ENCODE measurements at regions not wholly inside any gene's neighbourhood (a gene's known extent, or its start where the extent isn't known, plus 50 kb on each side); places are given as distances from the start of the nearest gene placed in this dataset.
A peak's percentile ranks its signal among the peaks of the same experiment; 100 is the strongest.

DNA sequence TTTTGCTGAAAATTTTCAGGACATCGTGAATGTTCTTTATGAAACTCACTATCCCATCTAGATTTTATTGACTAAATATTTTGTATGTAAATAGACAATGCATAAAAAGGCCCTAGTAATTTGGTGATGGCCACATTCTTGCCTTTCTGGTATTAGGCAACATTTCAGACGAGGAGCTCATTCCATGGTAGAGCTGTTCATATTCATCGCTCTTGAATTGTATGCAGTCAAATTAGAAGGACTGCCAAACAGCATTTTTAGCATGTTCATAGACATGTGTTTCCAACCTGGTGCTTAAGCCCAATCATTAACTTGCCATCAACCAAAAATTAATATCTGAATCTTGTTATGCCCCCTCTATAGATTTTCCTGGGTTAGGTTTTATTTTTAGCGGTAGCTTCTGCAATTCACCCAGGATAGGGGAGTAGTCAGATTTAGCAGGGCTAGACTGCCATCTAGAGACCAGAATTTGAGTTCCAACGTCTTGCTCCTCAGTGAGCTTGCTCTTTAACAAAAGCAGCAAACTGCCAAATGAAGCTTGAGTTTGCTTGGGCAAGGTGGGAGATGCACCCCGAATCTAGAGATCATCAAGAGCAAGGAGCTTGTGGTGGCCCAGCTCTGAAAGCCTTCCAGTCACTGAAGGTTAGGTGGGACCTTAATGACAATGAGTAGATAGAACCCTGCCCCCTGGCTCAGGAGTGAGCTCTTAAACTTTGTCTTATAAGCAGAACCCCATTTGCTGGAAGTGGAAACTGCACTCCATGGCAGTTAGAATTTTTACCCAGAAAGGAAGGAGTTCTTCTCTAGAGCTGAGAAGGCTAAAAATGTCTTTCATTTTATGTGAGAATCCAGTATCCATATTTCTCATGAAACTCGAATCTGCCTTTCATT is 456.2 kb downstream of the RASEF start:
- FAIRE-seq, result no peak
- DNase-seq (ENCODE audit: low spot score), result peak; percentile 53

DNA sequence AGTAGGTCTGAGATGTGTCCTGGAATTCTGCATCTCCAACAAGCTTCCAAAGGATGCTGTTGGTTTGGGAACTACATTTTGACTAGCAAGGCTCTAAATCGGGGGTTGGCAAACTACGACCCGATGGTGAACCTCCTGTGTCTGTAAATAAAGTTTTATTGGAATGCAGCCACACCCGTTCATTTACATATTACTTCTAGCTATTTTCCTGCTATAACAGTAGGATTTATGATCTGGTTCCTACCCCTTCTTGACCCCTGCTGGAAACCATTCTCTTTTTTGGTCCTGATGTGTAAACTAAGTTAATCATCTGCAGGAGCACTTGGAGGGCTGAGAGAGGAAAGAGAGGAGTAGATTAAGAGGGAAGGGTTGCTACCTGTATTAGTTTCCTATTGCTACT is 454.5 kb downstream of the RASEF start:
- DNase-seq (ENCODE audit: low spot score), result no peak
- FAIRE-seq, result no peak

DNA sequence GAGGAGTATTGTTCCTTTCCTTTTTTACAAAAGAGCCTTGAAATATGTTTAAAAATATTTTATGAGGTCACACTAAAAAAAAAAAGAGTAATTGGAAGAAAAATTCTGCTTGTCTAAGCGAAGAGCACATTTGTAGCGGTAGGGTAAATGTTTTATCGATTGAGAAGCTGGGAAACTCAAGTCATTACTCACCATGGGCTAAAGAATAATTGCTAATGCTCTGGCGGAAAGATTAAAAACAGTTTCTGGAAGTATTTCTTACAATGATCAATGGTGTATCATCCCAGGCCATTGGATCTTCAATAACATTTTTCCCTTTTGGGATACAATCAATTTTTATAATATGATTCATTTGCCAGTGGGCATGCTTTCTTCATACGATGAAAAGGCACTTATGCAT is 450.0 kb downstream of the RASEF start:
- no peak for DNase-seq (ENCODE audit: low spot score)
- FAIRE-seq, result no peak

DNA sequence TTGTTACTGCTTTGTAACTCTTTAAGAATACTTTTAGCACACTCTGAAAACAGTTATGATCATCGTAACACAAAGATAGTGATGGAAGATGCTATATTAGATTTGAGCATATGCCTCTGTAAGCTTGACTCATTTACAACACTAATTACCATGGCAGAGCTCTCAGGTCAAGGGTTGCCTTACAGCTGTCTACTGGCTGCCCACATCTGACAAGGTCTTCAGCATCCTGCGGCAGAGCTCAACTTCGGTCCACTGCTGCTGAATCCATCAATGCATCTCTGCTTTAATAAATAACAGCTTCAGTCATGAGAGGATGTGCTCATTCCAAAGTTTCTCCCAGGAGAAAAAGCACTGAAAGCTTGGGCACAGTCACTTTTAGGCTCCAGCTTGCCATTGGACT is 449.4 kb downstream of the RASEF start:
- DNase-seq (ENCODE audit: low spot score), result no peak
- FAIRE-seq, result no peak

DNA sequence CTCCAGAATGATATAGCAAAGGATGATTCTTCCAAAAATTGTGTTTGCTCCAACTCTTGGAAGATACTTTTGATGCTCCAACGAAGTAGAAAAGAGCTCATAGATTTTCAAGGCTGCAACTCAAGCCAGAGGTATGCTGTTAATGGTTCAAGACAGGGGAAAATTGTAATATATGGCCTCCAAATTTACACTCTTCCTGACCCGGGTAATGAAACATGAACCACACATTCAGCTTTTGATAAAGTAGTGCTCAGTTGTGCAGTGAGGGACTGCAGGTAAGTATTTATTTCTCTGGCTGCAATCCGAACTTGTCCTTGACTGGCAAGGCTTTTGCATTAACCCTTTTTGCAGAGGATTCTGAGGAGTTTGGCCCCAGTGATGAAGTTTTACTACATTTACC is 446.4 kb downstream of the RASEF start:
- DNase-seq (ENCODE audit: low spot score) (no peak), FAIRE-seq (no peak)

DNA sequence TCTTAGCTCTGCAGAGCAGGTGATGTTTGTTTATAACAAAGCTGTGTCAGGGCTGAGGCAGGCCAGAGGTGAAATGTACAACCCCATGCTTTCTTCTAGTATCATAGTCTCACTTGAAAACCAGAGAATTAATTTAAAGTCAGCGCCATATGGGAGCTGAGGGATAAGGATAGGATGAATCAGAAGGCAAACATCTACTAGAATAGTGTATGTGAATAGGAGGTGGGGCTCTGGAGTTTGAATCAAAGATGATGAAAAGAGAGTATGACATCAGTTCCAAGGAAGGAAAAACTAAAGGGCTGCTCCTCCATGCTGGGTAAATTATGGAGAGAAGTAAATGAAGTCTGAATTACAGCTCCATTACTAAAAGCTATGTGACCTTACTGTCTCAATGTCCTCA is 441.5 kb downstream of the RASEF start:
- no peak for FAIRE-seq
- DNase-seq (ENCODE audit: low spot score), result no peak

DNA sequence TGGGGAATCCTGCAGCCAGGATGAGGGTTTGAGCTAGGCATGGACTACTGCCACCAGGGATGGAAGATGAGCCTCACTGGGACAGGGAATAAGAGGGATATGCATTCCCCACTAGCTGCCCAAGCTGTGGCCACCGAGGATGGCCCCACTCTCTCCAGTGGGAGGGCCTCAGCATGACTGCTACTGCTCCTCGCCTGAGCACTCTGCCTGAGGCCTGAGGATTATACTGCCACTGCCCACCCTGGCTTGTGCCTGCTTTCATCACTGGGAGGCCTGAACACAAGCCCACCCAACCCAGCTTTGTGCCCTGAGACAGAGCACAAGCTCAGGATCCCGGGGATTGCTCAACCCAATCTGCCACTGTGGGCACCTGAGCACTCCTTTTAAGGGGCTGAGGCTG is 425.6 kb downstream of the RASEF start:
- DNase-seq (ENCODE audit: low spot score) (no peak), FAIRE-seq (no peak)

DNA sequence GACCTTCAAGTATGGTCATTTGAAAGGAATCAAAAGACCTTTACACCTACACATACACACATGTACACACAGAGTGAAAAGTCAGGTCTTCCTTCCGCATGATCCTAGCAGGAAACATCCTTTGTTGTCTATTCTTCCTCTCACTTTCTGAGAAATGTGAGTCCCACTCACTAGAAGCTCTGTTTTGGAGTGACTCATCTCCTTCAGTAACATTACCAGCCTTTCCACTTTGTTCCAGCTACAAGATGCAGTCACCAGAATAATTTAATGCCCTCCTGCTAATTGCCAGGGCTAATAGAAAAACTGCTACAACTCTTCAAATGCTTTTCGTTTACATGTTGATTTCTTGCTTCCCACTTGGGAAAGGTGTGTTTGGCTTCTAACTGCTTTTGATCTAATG is 417.3 kb downstream of the RASEF start:
- DNase-seq (ENCODE audit: low spot score), result no peak
- no peak for FAIRE-seq

DNA sequence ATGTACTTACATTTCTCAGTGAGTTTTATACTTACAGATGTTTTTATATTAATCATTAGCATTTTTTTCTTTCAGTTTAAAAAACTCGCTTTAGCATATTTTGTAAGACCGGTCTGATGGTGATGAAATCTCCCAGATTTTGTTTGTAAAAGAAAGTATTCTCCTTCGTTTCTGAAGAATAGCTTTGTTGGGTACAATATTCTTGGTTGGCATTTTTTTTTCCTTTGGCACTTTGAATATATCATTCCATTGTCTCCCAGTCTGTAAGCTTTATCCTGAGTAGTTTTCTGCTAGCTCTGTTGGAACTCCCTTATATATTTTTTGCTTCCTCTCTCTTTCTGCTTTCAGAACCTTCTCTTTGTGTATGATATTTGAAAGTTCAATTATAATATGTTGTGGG is 412.6 kb downstream of the RASEF start:
- FAIRE-seq (no peak), DNase-seq (ENCODE audit: low spot score) (no peak)

DNA sequence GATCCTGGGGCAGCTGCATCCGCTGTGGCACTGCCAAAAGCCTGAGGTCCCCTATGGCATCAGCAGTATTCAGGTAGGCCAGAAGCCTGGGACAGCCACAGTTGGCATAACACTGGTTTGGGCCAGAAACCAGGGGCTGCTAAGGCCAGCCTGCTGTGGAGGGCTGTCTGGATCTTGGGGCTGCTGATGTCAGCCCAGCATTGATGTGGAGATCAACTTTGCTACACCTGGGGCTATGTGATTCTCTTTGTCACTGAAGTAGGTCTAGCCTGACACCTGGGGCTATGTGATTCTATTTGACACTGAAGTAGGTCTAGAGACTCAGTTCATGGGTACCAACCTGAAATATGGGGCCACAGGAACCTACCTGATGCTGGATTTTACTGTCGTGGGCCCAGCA is 411.5 kb downstream of the RASEF start:
- DNase-seq (ENCODE audit: low spot score) (no peak), FAIRE-seq (no peak)

DNA sequence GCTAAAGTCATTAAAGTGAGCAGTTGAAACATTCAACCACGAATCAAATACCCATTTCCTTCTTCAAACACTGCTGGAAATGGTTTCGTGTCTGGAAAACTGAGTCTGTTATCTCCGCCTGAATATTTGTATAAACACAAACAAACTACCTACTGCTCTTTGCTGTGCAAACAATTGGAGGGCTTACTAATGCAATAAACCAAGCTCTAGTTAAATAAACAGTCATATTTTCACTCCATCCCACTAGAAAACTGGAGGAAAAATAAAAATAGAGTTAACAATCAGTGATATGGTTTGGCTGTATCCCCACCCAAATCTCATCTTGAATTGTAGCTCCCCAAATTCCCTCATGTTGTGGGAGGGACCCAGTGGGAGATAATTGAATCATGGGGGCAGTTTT is 397.6 kb downstream of the RASEF start:
- FAIRE-seq (no peak), DNase-seq (ENCODE audit: low spot score) (no peak)

DNA sequence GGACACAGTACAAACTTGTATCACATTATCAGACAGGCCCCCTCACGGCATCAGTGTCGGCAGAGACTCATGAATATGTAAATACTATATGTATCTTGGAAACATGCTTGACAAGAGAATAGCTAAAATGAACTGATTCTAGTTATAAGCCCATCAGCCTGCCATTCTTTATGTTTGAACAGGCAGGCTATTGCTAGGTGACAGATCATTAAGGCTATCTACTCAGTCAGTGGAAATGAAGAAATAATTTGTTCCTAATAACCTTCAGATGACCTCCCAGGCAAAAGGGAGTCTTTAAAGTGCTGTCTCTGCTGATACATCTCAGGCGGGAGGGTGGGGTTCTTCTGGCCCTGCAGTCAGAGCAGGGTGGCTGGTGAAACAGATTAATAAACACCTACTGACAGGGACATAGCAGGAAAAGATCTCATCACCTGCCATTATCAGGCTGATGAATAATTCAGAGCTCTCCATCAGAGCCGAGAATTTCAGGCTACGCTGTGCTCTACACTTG is 394.2 kb downstream of the RASEF start:
- no peak for DNase-seq (ENCODE audit: low spot score)
- no peak for FAIRE-seq

DNA sequence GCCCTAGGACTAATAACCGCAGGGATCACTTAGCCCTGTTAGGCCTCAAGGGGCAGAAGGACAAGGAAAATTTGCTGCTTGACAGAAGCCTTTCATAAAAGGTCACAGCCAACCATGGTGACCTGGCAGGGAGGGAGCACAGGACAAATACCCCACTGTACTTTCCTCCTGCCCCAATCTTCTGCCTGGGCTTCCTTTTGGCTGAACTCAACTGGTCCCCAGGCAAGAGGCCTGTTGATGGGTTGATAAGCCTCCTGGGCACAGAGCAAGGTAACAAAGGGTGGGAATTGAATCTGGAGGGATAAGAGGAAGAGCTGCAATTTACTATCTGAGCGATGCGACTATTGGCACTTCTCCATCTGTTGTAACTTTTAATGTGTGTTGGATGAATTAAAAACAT is 392.9 kb downstream of the RASEF start:
- FAIRE-seq (no peak), DNase-seq (ENCODE audit: low spot score) (no peak)

DNA sequence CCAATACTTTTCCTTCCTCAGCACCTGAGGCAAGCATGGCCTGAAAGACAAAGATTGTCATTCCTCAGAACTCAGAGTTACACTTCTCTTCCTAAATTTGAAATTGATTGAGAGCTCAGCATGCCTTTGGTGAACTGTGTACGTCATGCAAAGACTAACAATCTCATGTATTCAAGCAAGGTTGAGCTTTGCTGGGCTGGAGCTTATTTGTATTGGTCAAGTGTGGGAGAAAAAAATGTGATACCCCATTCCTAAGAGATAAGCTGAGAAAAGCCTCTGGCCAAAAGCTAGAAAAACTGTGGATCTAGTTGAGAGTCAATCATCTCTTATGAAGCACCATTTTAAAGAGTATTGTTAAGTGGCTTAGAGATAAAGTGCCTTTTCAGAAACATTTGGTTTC is 392.2 kb downstream of the RASEF start:
- no peak for FAIRE-seq
- no peak for DNase-seq (ENCODE audit: low spot score)

DNA sequence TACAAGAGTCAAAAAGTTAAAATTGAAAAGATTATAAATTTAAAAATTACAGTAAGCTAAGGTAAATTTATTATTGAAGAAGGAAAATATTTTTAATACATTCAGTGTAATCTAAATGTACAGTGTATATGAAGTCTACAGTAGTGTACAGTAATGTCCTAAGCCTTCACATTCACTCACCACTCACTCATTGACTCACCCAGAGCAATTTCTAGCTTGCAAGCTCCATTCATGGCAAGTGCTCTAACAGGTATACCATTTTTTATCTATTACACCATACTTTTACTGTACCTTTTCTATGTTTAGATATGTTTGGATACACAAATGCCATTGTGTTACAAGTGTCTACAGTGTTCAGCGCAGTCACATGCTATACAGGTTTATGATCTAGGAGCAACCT is 389.7 kb downstream of the RASEF start:
- FAIRE-seq (no peak), DNase-seq (ENCODE audit: low spot score) (no peak)

DNA sequence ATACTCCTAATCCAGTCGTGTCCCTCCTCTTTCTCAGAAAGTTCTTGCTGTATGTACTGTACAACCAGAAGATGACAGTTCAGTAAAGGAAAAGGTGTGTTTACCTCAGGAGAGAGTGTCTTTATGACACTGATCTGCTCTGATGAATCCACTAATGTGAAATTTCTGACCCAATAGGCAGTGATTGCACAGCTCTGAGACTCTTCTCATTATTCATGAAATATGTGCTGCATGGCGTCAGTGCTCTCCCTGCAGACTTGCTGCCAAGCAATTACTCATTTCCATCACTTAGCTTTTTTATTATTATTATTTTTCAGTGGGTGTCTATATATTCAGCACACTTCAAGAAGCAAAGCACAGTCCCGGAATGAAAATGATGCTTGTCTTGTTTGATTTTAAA is 389.0 kb downstream of the RASEF start:
- FAIRE-seq, result no peak

DNA sequence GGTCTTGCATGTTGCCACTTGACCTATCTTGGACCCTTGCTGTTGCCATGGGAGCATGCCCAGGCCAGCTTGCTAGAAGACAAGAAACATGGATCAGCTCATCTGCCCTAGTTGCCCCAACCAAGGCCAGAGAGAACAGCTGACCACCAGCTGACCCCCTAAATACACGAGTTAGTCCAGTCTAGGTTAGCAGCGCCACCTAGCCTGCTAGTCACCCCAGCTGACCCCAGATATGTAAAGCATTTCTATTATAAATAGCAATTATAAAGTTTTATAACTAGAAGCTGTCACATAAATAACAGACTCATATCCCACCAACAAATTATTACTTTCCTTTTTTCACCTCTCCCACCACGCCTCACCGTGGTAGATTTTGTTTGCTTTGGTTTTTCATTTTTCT is 387.8 kb downstream of the RASEF start:
- DNase-seq (ENCODE audit: low spot score) (no peak), FAIRE-seq (no peak)

More for the DNA sequence above, 389.0 kb downstream of the RASEF start:
- DNase-seq (ENCODE audit: low spot score), result no peak

DNA sequence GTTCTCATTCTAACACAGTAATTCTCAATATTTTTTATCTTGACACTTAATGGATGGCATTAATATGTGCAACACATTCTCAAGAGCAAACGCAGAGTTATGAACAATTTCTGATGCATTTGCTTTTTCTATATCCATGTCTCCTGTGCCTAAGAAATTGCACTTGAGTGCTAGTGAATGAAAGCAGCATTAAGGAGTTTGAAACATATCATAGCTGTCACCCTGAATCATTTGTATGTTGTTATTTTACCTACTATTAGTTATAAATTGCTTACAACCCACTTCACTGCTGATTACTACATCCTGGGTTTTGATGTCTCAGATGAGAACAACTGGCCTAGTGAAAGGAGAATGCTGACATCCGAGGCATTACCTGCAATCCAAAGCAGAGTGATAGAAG is 387.3 kb downstream of the RASEF start:
- FAIRE-seq, result no peak
- no peak for DNase-seq (ENCODE audit: low spot score)

DNA sequence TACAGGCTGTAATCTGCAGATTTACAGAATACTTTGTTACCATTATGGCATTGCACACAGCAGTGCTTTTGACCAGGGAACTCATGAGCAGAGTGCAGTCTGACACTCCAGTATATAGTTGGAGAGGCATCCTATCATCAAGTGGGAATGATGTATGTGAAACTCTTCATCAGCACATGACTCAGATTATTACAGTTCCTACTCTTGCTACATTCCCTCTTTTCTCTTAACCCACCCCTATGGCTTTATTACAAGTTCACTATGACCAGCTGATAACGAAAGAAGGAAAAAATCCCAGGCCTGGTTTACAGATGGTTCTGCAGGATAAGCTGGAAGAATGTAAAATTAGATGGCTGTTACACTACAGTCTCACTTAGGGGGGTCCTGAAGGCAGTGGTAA is 385.9 kb downstream of the RASEF start:
- no peak for FAIRE-seq
- no peak for DNase-seq (ENCODE audit: low spot score)

DNA sequence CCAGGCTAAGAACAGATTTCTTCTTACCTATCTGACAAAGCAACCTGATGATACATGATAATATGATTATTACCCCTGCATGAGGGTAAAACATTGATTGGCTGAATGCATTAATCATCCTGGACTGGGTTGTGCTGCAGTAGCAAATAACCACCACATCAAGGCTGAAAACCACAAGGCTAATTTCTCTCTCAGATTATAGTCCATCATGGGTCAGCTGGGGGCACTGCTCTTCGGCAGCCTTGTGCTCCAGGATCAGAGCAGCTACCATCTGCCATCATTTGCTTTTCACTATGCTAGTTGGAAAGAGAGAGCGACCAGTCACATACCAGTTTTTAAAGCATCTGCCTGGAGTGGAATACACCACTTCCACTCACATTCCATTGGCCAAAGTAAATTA is 383.5 kb downstream of the RASEF start:
- FAIRE-seq (no peak), DNase-seq (ENCODE audit: low spot score) (no peak)

DNA sequence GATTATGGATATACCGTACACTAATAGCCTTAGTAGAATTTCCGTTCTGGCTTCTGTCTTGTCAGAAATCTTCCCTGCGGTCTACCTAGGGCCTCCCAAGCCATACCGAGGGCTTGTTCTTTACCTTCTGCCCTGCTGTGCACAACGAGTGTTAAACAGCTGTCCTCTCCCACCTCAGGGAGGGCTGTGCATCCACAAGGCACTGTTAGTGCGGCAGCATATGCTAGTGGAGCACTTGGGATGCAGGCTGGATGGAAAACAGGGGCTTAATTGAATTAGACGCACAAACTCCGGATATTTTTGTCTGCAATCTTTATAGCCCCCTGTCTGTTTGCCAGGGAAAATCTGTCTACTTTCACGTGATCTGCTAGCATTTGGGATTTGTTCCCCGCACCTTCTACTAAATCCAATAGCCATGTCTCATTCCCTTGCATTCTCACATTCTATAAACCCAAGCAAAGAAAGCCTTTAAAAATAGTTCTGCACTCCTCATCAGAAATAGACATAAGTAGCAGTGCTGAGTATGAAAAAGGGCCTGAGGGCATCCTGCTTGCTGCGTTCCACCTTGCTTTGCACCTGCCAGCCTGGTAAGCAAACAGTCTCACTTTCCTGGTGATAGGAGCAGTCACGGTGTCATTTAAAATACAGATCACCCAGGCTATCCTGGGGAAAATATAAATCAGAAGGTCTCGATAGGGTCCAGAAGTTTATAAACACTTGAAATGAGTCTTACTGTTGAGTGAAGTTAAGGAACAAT is 382.6 kb downstream of the RASEF start:
- FAIRE-seq (no peak), DNase-seq (ENCODE audit: low spot score) (no peak)

DNA sequence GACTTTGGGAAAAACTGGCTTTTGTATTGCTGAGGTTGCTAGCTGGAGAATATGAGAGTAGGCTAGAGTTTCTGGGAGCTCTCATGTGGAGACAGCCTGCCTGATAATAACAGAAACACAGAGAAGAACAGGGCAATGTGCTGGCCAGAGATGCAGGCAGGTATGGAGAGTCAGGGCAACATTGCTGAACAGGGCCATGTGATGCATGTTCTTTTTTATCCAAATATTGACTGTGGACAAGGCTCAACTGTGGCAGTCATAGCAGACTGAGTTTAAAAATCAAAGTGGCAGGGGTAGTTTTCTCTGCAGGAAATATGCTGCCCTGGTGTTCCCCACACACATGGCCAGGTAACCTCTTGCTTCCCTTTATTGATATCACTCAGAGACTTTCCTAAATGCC is 381.1 kb downstream of the RASEF start:
- no peak for DNase-seq (ENCODE audit: low spot score)
- FAIRE-seq, result no peak

DNA sequence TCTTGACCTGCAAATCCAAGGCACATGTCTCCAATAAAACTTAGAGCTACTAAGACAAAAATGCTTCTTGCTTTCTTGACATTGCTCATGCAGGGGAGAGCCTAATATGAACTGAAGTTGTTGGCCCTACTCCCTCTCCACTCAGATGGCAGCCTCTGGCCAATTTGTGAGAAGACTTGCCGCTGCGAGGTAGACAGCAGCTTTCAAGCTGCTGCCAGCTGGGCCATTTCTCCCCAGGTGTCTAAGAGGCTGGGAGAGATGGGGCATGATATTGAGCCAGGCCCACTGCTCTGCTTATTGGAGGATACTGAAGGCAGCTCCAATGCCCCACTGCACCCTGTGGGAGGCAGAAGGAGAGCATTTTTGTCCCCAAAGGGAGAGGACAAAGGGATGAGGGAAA is 380.5 kb downstream of the RASEF start:
- no peak for DNase-seq (ENCODE audit: low spot score)
- FAIRE-seq, result no peak

Data from urothelium cell line (cell line).